ENCODE measurements at regions not wholly inside any gene's neighbourhood (a gene's known extent, or its start where the extent isn't known, plus 50 kb on each side); places are given as distances from the start of the nearest gene placed in this dataset.

- TF ChIP-seq GATA3 (IDR thresholded peaks at IDR 0.05; ENCODE audit: low read depth, low read length) (no peak), GATA2 (IDR thresholded peaks at IDR 0.05; ENCODE audit: low read depth, low read length) (no peak)
These were observed 220.0 kb upstream of the GRM7 start for GRCh38 chr3:6640907-6641306.

- TF ChIP-seq GATA2 (IDR thresholded peaks at IDR 0.05; ENCODE audit: low read depth, low read length) (no peak), GATA3 (IDR thresholded peaks at IDR 0.05; ENCODE audit: low read depth, low read length) (no peak)
These were observed 216.6 kb upstream of the GRM7 start for GRCh38 chr3:6644070-6644929.

GRCh38 chr3:6654670-6655069 is 206.2 kb upstream of the GRM7 start:
- TF ChIP-seq GATA2 (IDR thresholded peaks at IDR 0.05; ENCODE audit: low read depth, low read length) (no peak), GATA3 (IDR thresholded peaks at IDR 0.05; ENCODE audit: low read depth, low read length) (no peak)

GRCh38 chr3:6655275-6655674 is 205.6 kb upstream of the GRM7 start:
- TF ChIP-seq GATA2 (IDR thresholded peaks at IDR 0.05; ENCODE audit: low read depth, low read length), result no peak
- TF ChIP-seq GATA3 (IDR thresholded peaks at IDR 0.05; ENCODE audit: low read depth, low read length), result no peak

- TF ChIP-seq GATA3 (IDR thresholded peaks at IDR 0.05; ENCODE audit: low read depth, low read length) (no peak), GATA2 (IDR thresholded peaks at IDR 0.05; ENCODE audit: low read depth, low read length) (no peak)
These were observed 203.3 kb upstream of the GRM7 start for GRCh38 chr3:6657591-6657990.

- TF ChIP-seq GATA2 (IDR thresholded peaks at IDR 0.05; ENCODE audit: low read depth, low read length) (no peak), GATA3 (IDR thresholded peaks at IDR 0.05; ENCODE audit: low read depth, low read length) (no peak)
These were observed 193.6 kb upstream of the GRM7 start for GRCh38 chr3:6667354-6667753.

GRCh38 chr3:6671363-6671762 is 189.6 kb upstream of the GRM7 start:
- TF ChIP-seq GATA2 (IDR thresholded peaks at IDR 0.05; ENCODE audit: low read depth, low read length) (no peak), GATA3 (IDR thresholded peaks at IDR 0.05; ENCODE audit: low read depth, low read length) (no peak)

GRCh38 chr3:6679510-6679909 is 181.4 kb upstream of the GRM7 start:
- TF ChIP-seq GATA2 (IDR thresholded peaks at IDR 0.05; ENCODE audit: low read depth, low read length) (no peak), GATA3 (IDR thresholded peaks at IDR 0.05; ENCODE audit: low read depth, low read length) (no peak)

GRCh38 chr3:6680119-6680806 is 180.7 kb upstream of the GRM7 start:
- TF ChIP-seq GATA3 (IDR thresholded peaks at IDR 0.05; ENCODE audit: low read depth, low read length) (no peak), GATA2 (IDR thresholded peaks at IDR 0.05; ENCODE audit: low read depth, low read length) (no peak)

GRCh38 chr3:6697285-6697684 is 163.6 kb upstream of the GRM7 start:
- TF ChIP-seq GATA2 (IDR thresholded peaks at IDR 0.05; ENCODE audit: low read depth, low read length) (no peak), GATA3 (IDR thresholded peaks at IDR 0.05; ENCODE audit: low read depth, low read length) (no peak)

GRCh38 chr3:6697722-6698121 is 163.2 kb upstream of the GRM7 start:
- TF ChIP-seq GATA3 (IDR thresholded peaks at IDR 0.05; ENCODE audit: low read depth, low read length) (no peak), GATA2 (IDR thresholded peaks at IDR 0.05; ENCODE audit: low read depth, low read length) (no peak)

GRCh38 chr3:6706777-6707176 is 154.1 kb upstream of the GRM7 start:
- TF ChIP-seq GATA2 (IDR thresholded peaks at IDR 0.05; ENCODE audit: low read depth, low read length), result no peak
- TF ChIP-seq GATA3 (IDR thresholded peaks at IDR 0.05; ENCODE audit: low read depth, low read length), result no peak

GRCh38 chr3:6709178-6709577 is 151.7 kb upstream of the GRM7 start:
- TF ChIP-seq GATA3 (IDR thresholded peaks at IDR 0.05; ENCODE audit: low read depth, low read length) (no peak), GATA2 (IDR thresholded peaks at IDR 0.05; ENCODE audit: low read depth, low read length) (no peak)

GRCh38 chr3:6714962-6715361 is 146.0 kb upstream of the GRM7 start:
- TF ChIP-seq GATA3 (IDR thresholded peaks at IDR 0.05; ENCODE audit: low read depth, low read length) (no peak), GATA2 (IDR thresholded peaks at IDR 0.05; ENCODE audit: low read depth, low read length) (no peak)

GRCh38 chr3:6716420-6716819 is 144.5 kb upstream of the GRM7 start:
- TF ChIP-seq GATA3 (IDR thresholded peaks at IDR 0.05; ENCODE audit: low read depth, low read length), result no peak
